ENCODE measurements at regions not wholly inside any gene's neighbourhood (a gene's known extent, or its start where the extent isn't known, plus 50 kb on each side); places are given as distances from the start of the nearest gene placed in this dataset.

GRCh38 chr15:31256378-31257265, 70.0 kb upstream of the KLF13 start:
- Mint-ChIP-seq H3K27me3 (ENCODE audit: unreplicated experiment) (no peaks in the 10 kb centered on the region), H3K4me3 (ENCODE audit: low read depth, unreplicated experiment) (no peak overlapping the region), H3K9me3 (ENCODE audit: low read depth, unreplicated experiment) (peaks cover 4% of the 10 kb centered on the region), H3K36me3 (ENCODE audit: insufficient read depth, unreplicated experiment) (no peaks in the 10 kb centered on the region), H3K4me1 (ENCODE audit: low read depth, unreplicated experiment) (no peaks in the 10 kb centered on the region), H3K27ac (ENCODE audit: unreplicated experiment) (no peak overlapping the region)
- intact Hi-C loops (cut with micrococcal nuclease; ENCODE audit: unreplicated experiment) = no loop called here
- BruUV-seq (replicated peaks) = no TSS peak
- DNase-seq = no peak
- no peak for TF ChIP-seq CTCF (IDR thresholded peaks at IDR 0.05; ENCODE audit: unreplicated experiment)
- CTCF ChIA-PET = no interaction called here

GRCh38 chr15:31257286-31257685, 69.3 kb upstream of the KLF13 start:
- no peaks in the 10 kb centered on the region for H3K36me3 Mint-ChIP-seq (ENCODE audit: insufficient read depth, unreplicated experiment)
- DNase-seq = no peak
- CTCF ChIA-PET = no interaction called here
- BruUV-seq (replicated peaks) = no TSS peak
- intact Hi-C loops (cut with micrococcal nuclease; ENCODE audit: unreplicated experiment) = no loop called here
- H3K9me3 Mint-ChIP-seq (ENCODE audit: low read depth, unreplicated experiment) = peaks cover 4% of the 10 kb centered on the region
- no peaks in the 10 kb centered on the region for H3K4me1 Mint-ChIP-seq (ENCODE audit: low read depth, unreplicated experiment)
- no peak for TF ChIP-seq CTCF (IDR thresholded peaks at IDR 0.05; ENCODE audit: unreplicated experiment)
- H3K4me3 Mint-ChIP-seq (ENCODE audit: low read depth, unreplicated experiment) = no peak overlapping the region
- no peaks in the 10 kb centered on the region for H3K27me3 Mint-ChIP-seq (ENCODE audit: unreplicated experiment)
- H3K27ac Mint-ChIP-seq (ENCODE audit: unreplicated experiment) = no peak overlapping the region

- H3K4me3 Mint-ChIP-seq (ENCODE audit: low read depth, unreplicated experiment) = no peak overlapping the region
- H3K36me3 Mint-ChIP-seq (ENCODE audit: insufficient read depth, unreplicated experiment) = no peaks in the 10 kb centered on the region
- H3K27me3 Mint-ChIP-seq (ENCODE audit: unreplicated experiment) = no peaks in the 10 kb centered on the region
- no peak for TF ChIP-seq CTCF (IDR thresholded peaks at IDR 0.05; ENCODE audit: unreplicated experiment)
- peaks cover 4% of the 10 kb centered on the region for H3K9me3 Mint-ChIP-seq (ENCODE audit: low read depth, unreplicated experiment)
- DNase-seq = no peak
- H3K27ac Mint-ChIP-seq (ENCODE audit: unreplicated experiment) = no peak overlapping the region
- intact Hi-C loops (cut with micrococcal nuclease; ENCODE audit: unreplicated experiment) = no loop called here
- no TSS peak for BruUV-seq (replicated peaks)
- CTCF ChIA-PET = no interaction called here
- H3K4me1 Mint-ChIP-seq (ENCODE audit: low read depth, unreplicated experiment) = no peaks in the 10 kb centered on the region
These were observed 68.4 kb upstream of the KLF13 start for GRCh38 chr15:31258260-31258659.

- H3K4me3 Mint-ChIP-seq (ENCODE audit: low read depth, unreplicated experiment) = no peak overlapping the region
- H3K27me3 Mint-ChIP-seq (ENCODE audit: unreplicated experiment) = no peaks in the 10 kb centered on the region
- CTCF ChIA-PET = no interaction called here
- intact Hi-C loops (cut with micrococcal nuclease; ENCODE audit: unreplicated experiment) = no loop called here
- peaks cover 5% of the 10 kb centered on the region for H3K36me3 Mint-ChIP-seq (ENCODE audit: insufficient read depth, unreplicated experiment)
- DNase-seq = no peak
- BruUV-seq (replicated peaks) = no TSS peak
- no peaks in the 10 kb centered on the region for H3K4me1 Mint-ChIP-seq (ENCODE audit: low read depth, unreplicated experiment)
- H3K9me3 Mint-ChIP-seq (ENCODE audit: low read depth, unreplicated experiment) = peaks cover 4% of the 10 kb centered on the region
- TF ChIP-seq CTCF (IDR thresholded peaks at IDR 0.05; ENCODE audit: unreplicated experiment) = no peak
- H3K27ac Mint-ChIP-seq (ENCODE audit: unreplicated experiment) = no peak overlapping the region
These were observed 66.9 kb upstream of the KLF13 start for GRCh38 chr15:31259562-31260252.
